ENCODE measurements at regions not wholly inside any gene's neighbourhood (a gene's known extent, or its start where the extent isn't known, plus 50 kb on each side); places are given as distances from the start of the nearest gene placed in this dataset.

DNA sequence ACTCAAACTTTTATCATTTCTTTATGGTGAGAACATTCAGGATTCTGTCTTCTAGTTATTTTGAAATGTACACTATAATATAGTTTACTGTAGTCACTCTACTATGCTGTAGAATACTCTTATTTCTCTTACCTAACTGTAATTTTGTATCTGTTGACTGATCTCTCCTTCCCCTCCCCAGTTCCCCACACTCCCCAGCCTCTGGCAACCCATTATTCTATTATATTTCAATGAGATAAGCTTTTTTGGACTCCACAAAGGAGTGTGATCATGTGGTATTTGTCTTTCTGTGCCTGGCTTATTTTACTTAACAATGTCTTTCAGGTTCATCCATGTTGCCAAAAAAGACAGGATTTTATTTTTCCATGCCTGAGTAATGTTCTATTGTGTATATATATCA is 71.4 kb upstream of the DYNC1I1 start:
- DNase-seq (ENCODE audit: low read depth, low spot score) (no peak), ATAC-seq (no peak)
- H3K27ac ChIP-seq (ENCODE audit: low read length) = no peak overlapping the region
- no peaks in the 10 kb centered on the region for H3K36me3 ChIP-seq (ENCODE audit: control insufficient read depth, insufficient read depth, low read length)
- CTCF ChIA-PET = no interaction called here
- TF ChIP-seq TCF7L2 (IDR thresholded peaks at IDR 0.05; ENCODE audit: low read depth, low read length) (no peak), SIN3A (IDR thresholded peaks at IDR 0.05; ENCODE audit: borderline replicate concordance, insufficient read depth, low read depth, low read length) (no peak)
- TF ChIP-seq, protein P1, sequence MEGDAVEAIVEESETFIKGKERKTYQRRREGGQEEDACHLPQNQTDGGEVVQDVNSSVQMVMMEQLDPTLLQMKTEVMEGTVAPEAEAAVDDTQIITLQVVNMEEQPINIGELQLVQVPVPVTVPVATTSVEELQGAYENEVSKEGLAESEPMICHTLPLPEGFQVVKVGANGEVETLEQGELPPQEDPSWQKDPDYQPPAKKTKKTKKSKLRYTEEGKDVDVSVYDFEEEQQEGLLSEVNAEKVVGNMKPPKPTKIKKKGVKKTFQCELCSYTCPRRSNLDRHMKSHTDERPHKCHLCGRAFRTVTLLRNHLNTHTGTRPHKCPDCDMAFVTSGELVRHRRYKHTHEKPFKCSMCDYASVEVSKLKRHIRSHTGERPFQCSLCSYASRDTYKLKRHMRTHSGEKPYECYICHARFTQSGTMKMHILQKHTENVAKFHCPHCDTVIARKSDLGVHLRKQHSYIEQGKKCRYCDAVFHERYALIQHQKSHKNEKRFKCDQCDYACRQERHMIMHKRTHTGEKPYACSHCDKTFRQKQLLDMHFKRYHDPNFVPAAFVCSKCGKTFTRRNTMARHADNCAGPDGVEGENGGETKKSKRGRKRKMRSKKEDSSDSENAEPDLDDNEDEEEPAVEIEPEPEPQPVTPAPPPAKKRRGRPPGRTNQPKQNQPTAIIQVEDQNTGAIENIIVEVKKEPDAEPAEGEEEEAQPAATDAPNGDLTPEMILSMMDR (IDR thresholded peaks at IDR 0.05) = no peak
- POLR2A ChIA-PET = no interaction called here
- intact Hi-C loops (cut with micrococcal nuclease; ENCODE audit: unreplicated experiment) = no loop called here
- no peaks in the 10 kb centered on the region for H3K4me1 ChIP-seq (ENCODE audit: control insufficient read depth, insufficient read depth, low read length)
- in situ Hi-C loops (cut with HindIII; ENCODE audit: low pct_unique_long_range_greater_than_20kb, low sequenced_read_pairs) = no loop called here
- H3K4me3 ChIP-seq (ENCODE audit: low read depth in 2 of 2, low read length in 2 of 2) = no peak overlapping the region
- H3K27me3 ChIP-seq (ENCODE audit: control insufficient read depth, insufficient read depth, low read length) = no peaks in the 10 kb centered on the region
- BruUV-seq (replicated peaks) = no TSS peak
- H3K9me3 ChIP-seq (ENCODE audit: control insufficient read depth, insufficient read depth, low read depth, low read length) = no peaks in the 10 kb centered on the region

DNA sequence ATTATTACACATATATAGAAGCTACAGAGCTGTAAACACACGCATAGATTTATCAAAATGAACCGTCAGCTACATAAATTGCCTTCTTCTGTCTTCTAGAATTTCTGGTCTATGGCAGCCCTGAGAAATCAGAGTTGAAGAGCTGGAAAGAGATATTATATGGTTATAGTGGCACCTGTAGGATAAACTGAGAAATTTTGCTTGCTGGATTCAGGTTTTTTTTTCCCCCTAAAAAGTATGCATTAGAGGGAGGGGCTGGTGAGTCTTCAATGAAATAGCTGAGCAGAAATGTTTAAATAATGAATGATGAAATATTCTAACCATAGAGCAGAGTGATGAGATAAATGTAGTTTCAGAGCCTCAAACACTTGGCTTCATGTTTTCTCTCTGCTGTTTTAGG is 78.0 kb upstream of the DYNC1I1 start:
- ChIA-PET POLR2A (no interaction called here), CTCF (interaction anchor here (1.0 kb wide), 1 partner anchor 183 kb away, joined by 4 read pairs; no protein-coding TSS in a partner anchor)
- no TSS peak for BruUV-seq (replicated peaks)
- H3K4me3 ChIP-seq (ENCODE audit: low read depth in 2 of 2, low read length in 2 of 2) = no peak overlapping the region
- H3K9me3 ChIP-seq (ENCODE audit: control insufficient read depth, insufficient read depth, low read depth, low read length) = no peaks in the 10 kb centered on the region
- ATAC-seq = no peak
- peaks cover 5% of the 10 kb centered on the region; the same call in 1 of the 2 replicates for H3K27me3 ChIP-seq (ENCODE audit: control insufficient read depth, insufficient read depth, low read length)
- no peak overlapping the region for H3K27ac ChIP-seq (ENCODE audit: low read length)
- TF ChIP-seq SIN3A (IDR thresholded peaks at IDR 0.05; ENCODE audit: borderline replicate concordance, insufficient read depth, low read depth, low read length) = no peak
- TF ChIP-seq REST (IDR thresholded peaks at IDR 0.05; ENCODE audit: insufficient read depth in 1 of 2, low read depth in 2 of 2, low read length in 1 of 2) = no peak
- TF ChIP-seq TCF7L2 (IDR thresholded peaks at IDR 0.05; ENCODE audit: low read depth, low read length) = no peak
- no peak for TF ChIP-seq POLR2AphosphoS5 (IDR thresholded peaks at IDR 0.05; ENCODE audit: low read depth, low read length)
- TF ChIP-seq, protein P1 (IDR thresholded peaks at IDR 0.05) = no peak; the same call in 1 of the 2 replicates
- no peak for DNase-seq (ENCODE audit: low read depth, low spot score)
- intact Hi-C loops (cut with micrococcal nuclease; ENCODE audit: unreplicated experiment) (no loop called here), in situ Hi-C loops (cut with HindIII; ENCODE audit: low pct_unique_long_range_greater_than_20kb, low sequenced_read_pairs) (loop anchor here (25.0 kb wide), 1 partner anchor 182 kb away; no protein-coding TSS in a partner anchor)
- no peaks in the 10 kb centered on the region for H3K4me1 ChIP-seq (ENCODE audit: control insufficient read depth, insufficient read depth, low read length)
- H3K36me3 ChIP-seq (ENCODE audit: control insufficient read depth, insufficient read depth, low read length) = no peaks in the 10 kb centered on the region
